B cell (primary cell): ENCODE measurements at regions not wholly inside any gene's neighbourhood (a gene's known extent, or its start where the extent isn't known, plus 50 kb on each side); places are given as distances from the start of the nearest gene placed in this dataset.

ENCODE experiments used
- EZH2 ChIP-seq: IDR thresholded peaks from 2 replicates; pipeline ENCODE4 v1.6.1; 2012; ENCODE audit warnings: borderline replicate concordance, low read depth, mild to moderate bottlenecking, moderate library complexity, low read length; ENCODE audit not compliant: insufficient read depth, poor library complexity, severe bottlenecking
- TF ChIP-seq, protein P1 (sequence below): fragments of 200-600 bp; IDR thresholded peaks from one replicate; pipeline ENCODE4 v1.8.0; 2022; ENCODE audit warnings: antibody characterized with exemption, mild to moderate bottlenecking

DNA sequence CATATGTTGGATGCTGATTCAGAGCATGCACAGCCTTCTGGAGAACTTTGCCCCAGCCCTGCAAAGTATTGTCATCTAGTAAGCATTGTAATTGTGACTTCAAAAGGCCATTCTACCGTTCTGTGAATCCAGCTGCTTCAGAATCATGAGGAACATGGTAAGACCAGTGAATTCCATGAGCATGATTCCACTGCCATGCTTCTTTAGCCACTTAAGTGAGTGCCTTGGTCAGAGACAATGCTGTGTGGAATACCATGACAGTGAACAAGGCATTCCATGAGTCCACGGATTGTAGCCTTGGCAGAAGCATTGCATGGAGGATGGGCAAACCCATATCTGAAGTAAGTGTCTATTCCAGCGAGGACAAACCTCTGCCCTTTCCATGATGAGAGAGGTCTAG, 123.7 kb downstream of the S1PR1 start:
- TF ChIP-seq, protein P1, sequence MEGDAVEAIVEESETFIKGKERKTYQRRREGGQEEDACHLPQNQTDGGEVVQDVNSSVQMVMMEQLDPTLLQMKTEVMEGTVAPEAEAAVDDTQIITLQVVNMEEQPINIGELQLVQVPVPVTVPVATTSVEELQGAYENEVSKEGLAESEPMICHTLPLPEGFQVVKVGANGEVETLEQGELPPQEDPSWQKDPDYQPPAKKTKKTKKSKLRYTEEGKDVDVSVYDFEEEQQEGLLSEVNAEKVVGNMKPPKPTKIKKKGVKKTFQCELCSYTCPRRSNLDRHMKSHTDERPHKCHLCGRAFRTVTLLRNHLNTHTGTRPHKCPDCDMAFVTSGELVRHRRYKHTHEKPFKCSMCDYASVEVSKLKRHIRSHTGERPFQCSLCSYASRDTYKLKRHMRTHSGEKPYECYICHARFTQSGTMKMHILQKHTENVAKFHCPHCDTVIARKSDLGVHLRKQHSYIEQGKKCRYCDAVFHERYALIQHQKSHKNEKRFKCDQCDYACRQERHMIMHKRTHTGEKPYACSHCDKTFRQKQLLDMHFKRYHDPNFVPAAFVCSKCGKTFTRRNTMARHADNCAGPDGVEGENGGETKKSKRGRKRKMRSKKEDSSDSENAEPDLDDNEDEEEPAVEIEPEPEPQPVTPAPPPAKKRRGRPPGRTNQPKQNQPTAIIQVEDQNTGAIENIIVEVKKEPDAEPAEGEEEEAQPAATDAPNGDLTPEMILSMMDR: no peak
- TF ChIP-seq EZH2: no peak
